HG03280 (cell line): ENCODE measurements at regions not wholly inside any gene's neighbourhood (a gene's known extent, or its start where the extent isn't known, plus 50 kb on each side); places are given as distances from the start of the nearest gene placed in this dataset.
"Not testable (repeated sequence)": the region's sequence is repeated elsewhere in the genome, so short reads cannot be mapped to it uniquely, and the experiment has no call there.

ENCODE experiments used
- ATAC-seq: cut with Tn5 transposase; IDR thresholded peaks from one replicate; pipeline ENCODE4 v1.9.1; 2021; ENCODE audit warnings: mild to moderate bottlenecking, moderate library complexity; ENCODE audit not compliant: unreplicated experiment

DNA sequence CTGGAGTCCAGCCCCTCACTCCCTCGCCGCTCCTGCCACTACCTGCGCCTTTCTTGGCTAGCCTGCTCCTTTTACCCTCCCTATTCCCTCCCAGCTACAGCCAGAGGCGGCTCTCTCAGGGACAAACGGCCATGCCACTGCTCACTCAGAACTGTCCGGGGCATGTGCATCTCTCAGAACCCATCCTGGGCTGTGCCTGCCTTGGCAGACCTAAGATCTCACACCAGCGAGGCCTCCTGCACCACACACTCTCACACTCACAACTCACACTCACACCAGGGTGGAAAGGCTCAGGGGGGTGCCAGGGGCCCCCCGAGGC lies 180.3 kb downstream of the TMEM121 start:
- ATAC-seq: not testable (repeated sequence)

- ATAC-seq: not testable (repeated sequence)
Measured at GRCh38 chr14:105707099-105707498, 180.7 kb downstream of the TMEM121 start.

GRCh38 chr14:105707723-105708151 lies 181.4 kb downstream of the TMEM121 start:
- ATAC-seq: not testable (repeated sequence)

- not testable (repeated sequence) for ATAC-seq
Measured at GRCh38 chr14:105708251-105709134, 182.1 kb downstream of the TMEM121 start.

- no peak for ATAC-seq
Measured at GRCh38 chr14:105709281-105710118, 183.1 kb downstream of the TMEM121 start.

GRCh38 chr14:105710119-105711043 lies 184.0 kb downstream of the TMEM121 start:
- no peak for ATAC-seq

DNA sequence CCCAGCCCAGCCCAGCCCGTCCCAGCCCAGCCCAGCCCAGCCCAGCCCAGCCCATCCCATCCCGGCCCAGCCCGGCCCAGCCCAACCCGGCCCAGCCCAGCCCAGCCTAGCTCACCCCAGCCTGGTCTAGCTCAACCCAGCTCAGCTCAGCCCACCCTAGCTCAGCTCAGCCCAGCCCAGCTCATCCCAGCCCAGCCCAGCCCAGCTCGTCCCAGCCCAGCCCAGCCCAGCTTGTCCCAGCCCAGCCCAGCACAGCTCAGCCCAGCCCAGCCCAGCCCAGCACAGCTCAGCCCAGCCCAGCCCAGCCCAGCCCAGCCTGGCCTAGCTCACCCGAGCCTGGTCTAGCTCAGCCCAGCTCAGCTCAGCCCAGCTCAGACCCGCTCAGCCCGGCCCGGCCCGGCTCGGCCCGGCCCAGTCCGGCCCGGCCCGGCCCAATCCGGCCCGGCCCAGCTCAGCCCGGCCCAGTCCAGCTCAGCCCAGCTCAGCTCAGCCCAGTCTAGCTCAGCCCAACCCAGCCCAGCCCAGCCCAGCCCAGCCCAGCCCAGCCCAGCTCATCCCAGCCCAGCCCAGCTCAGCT lies 184.7 kb downstream of the TMEM121 start:
- ATAC-seq: no peak

GRCh38 chr14:105711841-105712460 lies 185.6 kb downstream of the TMEM121 start:
- ATAC-seq: no peak

DNA sequence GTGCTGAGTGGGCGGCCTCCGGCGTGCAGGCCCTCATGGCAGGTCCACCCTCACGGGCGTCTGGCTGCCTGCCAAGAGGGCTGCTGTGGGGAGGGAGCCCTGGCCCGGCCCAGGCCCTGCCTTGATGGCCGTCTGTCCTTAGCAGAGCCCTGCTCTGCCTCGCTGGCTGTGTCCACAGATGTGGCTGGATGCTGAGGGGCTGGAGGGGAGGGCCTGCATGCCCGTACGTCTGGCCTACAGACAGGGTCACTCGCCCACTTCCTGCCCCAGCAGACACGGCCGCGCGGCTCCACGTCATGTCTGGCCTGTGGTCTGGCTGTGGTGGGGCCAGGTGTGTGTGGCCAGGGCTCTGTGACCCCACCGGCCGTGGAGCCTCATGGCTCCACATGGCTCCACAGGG lies 186.3 kb downstream of the TMEM121 start:
- ATAC-seq: not testable (repeated sequence)

GRCh38 chr14:105713160-105713559 lies 186.8 kb downstream of the TMEM121 start:
- not testable (repeated sequence) for ATAC-seq

DNA sequence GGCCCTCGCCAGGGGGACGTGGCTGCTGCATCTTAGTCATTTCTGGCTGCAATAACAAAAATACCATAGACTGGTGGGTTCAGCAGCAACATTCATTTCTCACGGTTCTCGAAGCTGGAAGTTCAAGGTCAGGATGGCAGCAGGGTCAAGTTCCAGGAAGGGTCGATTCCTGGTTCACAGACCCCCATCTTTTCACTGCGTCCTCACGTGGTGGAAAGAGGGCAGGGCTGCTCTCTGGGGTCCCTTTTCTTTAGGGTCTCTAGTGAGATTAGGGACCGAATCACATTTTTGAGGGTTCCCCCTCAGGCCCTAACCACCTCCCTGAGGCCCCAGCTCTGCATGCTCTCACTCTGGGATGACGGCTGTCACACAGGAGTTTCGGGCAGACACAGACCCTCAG lies 187.5 kb downstream of the TMEM121 start:
- ATAC-seq: not testable (repeated sequence)

DNA sequence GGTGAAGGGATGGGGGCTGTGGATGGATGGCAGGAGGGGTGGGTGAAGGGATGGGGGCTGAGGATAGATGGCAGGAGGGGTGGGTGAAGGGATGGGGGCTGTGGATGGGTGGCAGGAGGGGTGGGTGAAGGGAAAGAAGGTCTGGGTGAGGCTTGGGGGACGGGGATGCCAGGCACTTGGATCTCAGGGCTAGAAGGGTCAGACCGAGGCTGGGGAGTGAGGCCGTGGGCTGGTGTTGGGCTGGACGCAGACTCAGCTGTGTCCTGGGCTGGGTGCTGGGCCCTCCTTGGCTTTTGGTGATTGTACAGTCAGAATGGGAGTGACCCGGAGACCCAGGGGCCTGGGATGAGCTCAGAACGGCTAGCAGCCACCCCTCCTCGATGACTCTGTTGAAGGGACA lies 192.4 kb downstream of the TMEM121 start:
- ATAC-seq: not testable (repeated sequence)

DNA sequence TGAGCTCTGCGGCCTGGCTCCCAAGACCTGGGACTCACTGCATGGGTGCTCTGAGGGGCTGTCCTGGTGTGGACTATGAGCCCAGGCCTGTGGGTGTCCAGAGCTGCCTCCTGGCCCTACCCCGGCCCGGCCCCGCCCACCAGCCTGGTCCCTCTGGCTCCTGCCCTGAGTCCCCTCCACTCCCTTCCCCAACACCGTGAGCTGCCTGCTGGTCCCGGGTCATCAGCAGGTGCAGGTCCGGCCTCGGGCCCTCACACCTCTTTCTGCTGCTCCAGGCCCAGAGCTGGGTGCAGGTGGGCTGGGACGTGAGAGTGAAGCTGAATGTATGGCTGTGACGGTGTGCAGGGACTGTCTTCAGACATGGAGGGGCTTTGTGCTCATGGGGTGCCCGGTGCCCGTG lies 193.7 kb downstream of the TMEM121 start:
- not testable (repeated sequence) for ATAC-seq

DNA sequence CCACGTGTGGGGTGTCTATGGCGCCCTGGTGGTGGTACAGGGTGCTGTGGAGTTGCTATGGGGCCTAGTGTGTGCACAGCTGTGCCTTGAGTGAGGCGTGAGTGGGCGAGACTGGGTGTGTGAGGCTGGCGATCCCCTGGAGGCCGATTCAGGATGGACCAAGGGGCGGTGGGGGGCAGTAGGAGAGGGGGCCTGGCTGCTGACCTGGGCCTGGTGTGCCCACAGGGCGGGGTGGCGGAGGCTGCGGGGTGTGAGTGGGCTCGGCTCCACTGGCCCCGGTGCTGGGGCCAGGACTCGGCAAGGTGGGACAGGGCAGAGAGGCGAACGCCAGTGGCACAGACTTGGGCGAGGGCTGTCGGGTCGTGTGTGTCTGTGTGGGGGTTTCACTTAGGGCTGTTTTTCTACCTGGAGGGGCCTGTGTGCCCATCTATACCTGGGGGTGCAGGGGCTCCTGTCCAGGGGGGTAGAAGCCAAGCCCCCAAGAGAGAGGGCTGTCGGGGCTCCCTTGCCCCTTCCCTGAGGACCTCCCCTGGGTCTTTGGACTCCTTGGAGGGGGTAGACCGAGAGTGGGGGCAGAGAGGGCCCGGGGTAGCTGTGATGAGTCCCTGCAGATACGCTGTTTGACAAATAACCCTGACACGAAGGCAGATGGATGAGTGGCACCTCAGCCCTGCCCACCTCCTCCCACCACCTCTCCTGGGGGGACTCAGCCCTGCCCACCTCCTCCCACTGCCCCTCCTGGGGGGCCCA lies 194.6 kb downstream of the TMEM121 start:
- not testable (repeated sequence) for ATAC-seq

- not testable (repeated sequence) for ATAC-seq
Measured at GRCh38 chr14:105721602-105721970, 195.2 kb downstream of the TMEM121 start.

DNA sequence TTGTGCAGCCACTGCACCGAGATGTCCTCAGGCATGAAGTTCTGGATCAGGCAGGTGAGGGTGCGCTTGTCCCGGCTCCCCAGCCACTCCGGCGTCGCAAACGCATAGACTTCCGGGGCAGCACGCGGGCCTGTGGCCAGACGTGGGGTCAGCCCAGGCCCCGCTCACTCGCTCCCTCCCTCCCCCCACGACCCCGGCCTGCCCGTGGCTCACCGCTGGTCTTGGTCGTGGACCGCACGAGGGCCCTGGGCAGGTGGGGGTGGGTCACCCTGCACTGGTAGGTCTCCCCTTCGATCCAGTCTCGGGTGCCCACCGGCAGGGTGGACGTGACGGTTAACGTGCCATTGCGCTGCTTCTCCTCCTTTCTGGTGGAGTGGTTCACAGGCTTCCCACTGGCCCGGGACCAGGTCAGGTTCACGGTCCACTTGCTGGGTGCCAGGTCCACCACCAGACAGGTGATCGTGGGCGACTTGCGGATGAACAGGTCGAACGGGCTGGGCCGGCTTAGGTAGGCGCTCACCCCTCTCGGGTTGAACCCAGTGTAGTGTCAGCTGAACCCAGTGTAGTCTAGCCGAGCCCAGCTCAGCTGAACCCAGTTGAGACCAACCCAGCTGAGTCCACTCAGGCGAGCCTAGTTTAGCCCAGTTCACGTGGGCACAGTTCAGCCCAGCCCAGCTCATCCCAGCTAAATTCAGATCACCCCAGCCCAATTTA lies 195.8 kb downstream of the TMEM121 start:
- ATAC-seq: not testable (repeated sequence)

DNA sequence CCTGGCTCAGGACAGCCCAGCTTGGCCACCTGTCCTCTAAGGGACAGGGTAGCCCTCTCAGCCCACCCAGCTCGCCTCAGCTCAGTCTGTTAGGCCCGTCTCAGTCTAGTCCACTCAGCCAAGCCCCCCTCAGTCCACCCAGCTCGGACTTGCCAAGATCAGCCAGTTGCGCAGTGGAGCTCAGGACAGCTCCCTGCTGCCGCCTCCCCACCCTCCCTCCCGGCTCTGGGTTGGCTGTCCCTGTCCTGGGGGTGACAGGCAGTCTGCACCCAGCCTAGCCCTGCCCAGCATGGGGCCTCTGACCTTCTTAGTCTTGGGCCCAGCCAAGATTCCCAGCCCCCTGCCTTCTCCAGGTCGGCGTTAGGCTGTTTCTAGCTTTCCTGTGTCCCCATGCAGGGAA lies 196.9 kb downstream of the TMEM121 start:
- ATAC-seq: not testable (repeated sequence)

- not testable (repeated sequence) for ATAC-seq
Measured at GRCh38 chr14:105723776-105724175, 197.4 kb downstream of the TMEM121 start.
